ENCODE measurements at regions not wholly inside any gene's neighbourhood (a gene's known extent, or its start where the extent isn't known, plus 50 kb on each side); places are given as distances from the start of the nearest gene placed in this dataset.

- no peak for DNase-seq (ENCODE audit: low read depth)
- no peak overlapping the region for H3K4me3 ChIP-seq (ENCODE audit: low read length)
- TF ChIP-seq CTCF (IDR thresholded peaks at IDR 0.05; ENCODE audit: insufficient read depth, low read depth, low read length, missing control alignments) = no peak
These were observed 424.9 kb downstream of the HINT1 start for GRCh38 chr5:130740047-130740569.

- no peak overlapping the region for H3K4me3 ChIP-seq (ENCODE audit: low read length)
- no peak for TF ChIP-seq CTCF (IDR thresholded peaks at IDR 0.05; ENCODE audit: insufficient read depth, low read depth, low read length, missing control alignments)
- no peak for DNase-seq (ENCODE audit: low read depth)
These were observed 433.2 kb downstream of the HINT1 start for GRCh38 chr5:130731839-130732238.

- DNase-seq (ENCODE audit: low read depth) = no peak
- no peak for TF ChIP-seq CTCF (IDR thresholded peaks at IDR 0.05; ENCODE audit: insufficient read depth, low read depth, low read length, missing control alignments)
- H3K4me3 ChIP-seq (ENCODE audit: low read length) = no peak overlapping the region
These were observed 435.5 kb downstream of the HINT1 start for GRCh38 chr5:130729541-130729940.

- no peak overlapping the region for H3K4me3 ChIP-seq (ENCODE audit: low read length)
- DNase-seq (ENCODE audit: low read depth) = no peak
- TF ChIP-seq CTCF (IDR thresholded peaks at IDR 0.05; ENCODE audit: insufficient read depth, low read depth, low read length, missing control alignments) = no peak
These were observed 437.2 kb downstream of the HINT1 start for GRCh38 chr5:130727830-130728229.

- H3K4me3 ChIP-seq (ENCODE audit: low read length) = no peak overlapping the region
- TF ChIP-seq CTCF (IDR thresholded peaks at IDR 0.05; ENCODE audit: insufficient read depth, low read depth, low read length, missing control alignments) = no peak
- DNase-seq (ENCODE audit: low read depth) = peak; percentile 67
These were observed 440.4 kb downstream of the HINT1 start for GRCh38 chr5:130724658-130725057.

GRCh38 chr5:130720355-130720754 lies 444.7 kb downstream of the HINT1 start:
- peak; percentile 81 for TF ChIP-seq CTCF (IDR thresholded peaks at IDR 0.05; ENCODE audit: insufficient read depth, low read depth, low read length, missing control alignments)

GRCh38 chr5:130715541-130715940 lies 449.5 kb downstream of the HINT1 start:
- no peak overlapping the region for H3K4me3 ChIP-seq (ENCODE audit: low read length)
- no peak for TF ChIP-seq CTCF (IDR thresholded peaks at IDR 0.05; ENCODE audit: insufficient read depth, low read depth, low read length, missing control alignments)
- DNase-seq (ENCODE audit: low read depth) = no peak

More at GRCh38 chr5:130720355-130720754, 444.7 kb downstream of the HINT1 start:
- H3K4me3 ChIP-seq (ENCODE audit: low read length) = no peak overlapping the region
- peak; percentile 74 for DNase-seq (ENCODE audit: low read depth)

All from epithelial cell of esophagus (primary cell).